A549 (cell line): ENCODE measurements at regions not wholly inside any gene's neighbourhood (a gene's known extent, or its start where the extent isn't known, plus 50 kb on each side); places are given as distances from the start of the nearest gene placed in this dataset.
A peak's percentile ranks its signal among the peaks of the same experiment; 100 is the strongest.

ENCODE experiments used
- ATAC-seq, 2 experiments: fragments of 200-7000 bp in 1 of 2; fragments of >200 bp in 1 of 2; cut with Nextera tagmentation in 1 of 2; cut with Tn5 transposase in 1 of 2; 3 replicates each; pipeline versions ENCODE4 v1.8.0 to v1.9.1; 2018 to 2020; ENCODE audit warnings: mild to moderate bottlenecking in 1 of 2, moderate library complexity in 1 of 2
- CTCF ChIA-PET: fragments of 300-600 bp; sonication (Branson Sonifier 250); formaldehyde crosslinking; extraction: SDS; loops from one replicate; lab custom pipeline; 2021; ENCODE audit warnings: antibody characterized with exemption, inconsistent platforms; lab: Yijun Ruan, JAX
- POLR2A ChIA-PET: fragments of 350-600 bp; formaldehyde crosslinking; extraction: SDS; loops from one replicate; lab custom pipeline; 2021; ENCODE audit warnings: antibody characterized with exemption, inconsistent platforms; lab: Yijun Ruan, JAX
- DNase-seq, 2 experiments: peaks; one replicate each; pipeline versions ENCODE4 v3.0.0 to v3.0.0-alpha.2; 2011 to 2016; ENCODE audit warnings: low read depth in 1 of 2, low spot score in 1 of 2
- FAIRE-seq: peaks from 2 replicates; lab custom pipeline; 2011; peaks lifted over from hg19 to GRCh38; lab: Jason Lieb, UNC
- H3K27ac ChIP-seq, 2 experiments: fragments of >200 bp; sonication (Bioruptor Twin); formaldehyde crosslinking; 3 replicates each; pipeline ENCODE4 v1.5.1; 2016 to 2017
- H3K4me1 ChIP-seq: fragments of >200 bp; sonication (Bioruptor Twin); formaldehyde crosslinking; 3 replicates; pipeline ENCODE4 v1.6.1; 2016
- H3K4me2 ChIP-seq: fragments of >200 bp; sonication (Bioruptor Twin); formaldehyde crosslinking; 3 replicates; pipeline ENCODE4 v1.6.1; 2016
- H3K4me3 ChIP-seq: fragments of >200 bp; sonication (Bioruptor Twin); formaldehyde crosslinking; 3 replicates; pipeline ENCODE4 v1.5.1; 2016
- H3K9me3 ChIP-seq: fragments of >200 bp; sonication (Bioruptor Twin); formaldehyde crosslinking; 3 replicates; pipeline ENCODE4 v1.6.1; 2016
- ATOH8 ChIP-seq: fragments of 250-450 bp; sonication (Bioruptor Pico); IDR thresholded peaks from 2 replicates; pipeline ENCODE4 v1.5.0; 2020; ENCODE audit warnings: low read depth, mild to moderate bottlenecking, moderate library complexity
- CEBPB ChIP-seq, 2 experiments: fragments of >200 bp in 1 of 2; sonication (Bioruptor Twin) in 1 of 2; formaldehyde crosslinking in 1 of 2; IDR thresholded peaks; 2 replicates each; pipeline ENCODE4 v1.6.1; 2012 to 2016
- CHD4 ChIP-seq: fragments of 200-600 bp; sonication (generic); IDR thresholded peaks from 2 replicates; pipeline ENCODE4 v1.6.1; 2016; ENCODE audit warnings: antibody characterized with exemption, mild to moderate bottlenecking, borderline replicate concordance
- CTCF ChIP-seq: fragments of >200 bp; sonication (Bioruptor Twin); formaldehyde crosslinking; IDR thresholded peaks from 3 replicates; pipeline ENCODE4 v1.5.1; 2016
- EP300 ChIP-seq, 2 experiments: fragments of >200 bp; sonication (Bioruptor Twin); formaldehyde crosslinking; IDR thresholded peaks; 2 replicates in 1 of 2; 3 replicates in 1 of 2; pipeline ENCODE4 v1.6.1; 2016 to 2017
- HOXA7 ChIP-seq: fragments of 250-450 bp; sonication (Bioruptor Pico); IDR thresholded peaks from 2 replicates; pipeline ENCODE4 v1.5.0; 2020; ENCODE audit warnings: mild to moderate bottlenecking, moderate library complexity
- HOXB5 ChIP-seq: fragments of 250-450 bp; sonication (Bioruptor Pico); IDR thresholded peaks from 2 replicates; pipeline ENCODE4 v1.5.0; 2020; ENCODE audit warnings: mild to moderate bottlenecking, moderate library complexity
- MAFK ChIP-seq: fragments of 450-650 bp; IDR thresholded peaks from 2 replicates; pipeline ENCODE4 v1.6.1; 2014; ENCODE audit not compliant: partially characterized antibody
- MYC ChIP-seq: IDR thresholded peaks from 2 replicates; pipeline ENCODE4 v1.6.1; 2012; ENCODE audit warnings: mild to moderate bottlenecking, inconsistent platforms, low read length, improper control_type of control experiment, borderline replicate concordance
- NFE2L2 ChIP-seq: fragments of 150-350 bp; conservative IDR thresholded peaks from 2 replicates; pipeline ENCODE4 v1.6.1; 2014; ENCODE audit warnings: low read length
- NPAS2 ChIP-seq: fragments of 250-450 bp; sonication (Bioruptor Pico); IDR thresholded peaks from 2 replicates; pipeline ENCODE4 v1.8.0; 2022; ENCODE audit warnings: mild to moderate bottlenecking, moderate library complexity, borderline replicate concordance
- PHF8 ChIP-seq: fragments of 200-600 bp; sonication (generic); IDR thresholded peaks from 2 replicates; pipeline ENCODE4 v1.6.1; 2016; ENCODE audit warnings: low read depth, mild to moderate bottlenecking, antibody characterized with exemption, moderate library complexity, borderline replicate concordance
- RCOR1 ChIP-seq: fragments of 150-350 bp; IDR thresholded peaks from 2 replicates; pipeline ENCODE4 v1.6.1; 2014; ENCODE audit warnings: antibody characterized with exemption, low read length, low read depth
- REST ChIP-seq: fragments of 200-600 bp; sonication (generic); IDR thresholded peaks from 2 replicates; pipeline ENCODE4 v1.6.1; 2016; ENCODE audit warnings: antibody characterized with exemption, mild to moderate bottlenecking, moderate library complexity
- RNF2 ChIP-seq: fragments of 200-600 bp; sonication (generic); IDR thresholded peaks from 2 replicates; pipeline ENCODE4 v1.6.1; 2016; ENCODE audit warnings: low read depth, mild to moderate bottlenecking, antibody characterized with exemption, moderate library complexity, borderline replicate concordance
- TFCP2L1 ChIP-seq: fragments of 250-450 bp; sonication (Bioruptor Pico); IDR thresholded peaks from 2 replicates; pipeline ENCODE4 v1.5.0; 2021; ENCODE audit warnings: mild to moderate bottlenecking
- ZFP36 ChIP-seq: fragments of 450-650 bp; IDR thresholded peaks from 2 replicates; pipeline ENCODE4 v1.6.1; 2014; ENCODE audit warnings: borderline replicate concordance; ENCODE audit not compliant: partially characterized antibody
- ZNF302 ChIP-seq: fragments of 250-450 bp; sonication (Bioruptor Pico); IDR thresholded peaks from 2 replicates; pipeline ENCODE4 v1.9.0; 2021; ENCODE audit warnings: inconsistent platforms, mild to moderate bottlenecking, moderate library complexity
- WGBS: methylation state at CpG from one replicate; pipeline ENCODE4 v1.1.6; 2017; ENCODE audit errors: missing lambda C conversion rate; 5-methylcytosine and 5-hydroxymethylcytosine counted together

GRCh38 chr14:56891226-56891625, 80.9 kb upstream of the OTX2 start:
- POLR2A ChIA-PET = no interaction called here
- H3K4me1 ChIP-seq = no peaks in the 10 kb centered on the region
- TF ChIP-seq TFCP2L1 (CRISPR knock-in tag) = no peak
- no peak for TF ChIP-seq PHF8
- TF ChIP-seq HOXA7 = no peak
- no peak for TF ChIP-seq NFE2L2
- TF ChIP-seq EP300 (IDR thresholded peaks at IDR 0.05) = no peak
- TF ChIP-seq MYC = no peak
- TF ChIP-seq, all 56 proteins: peak for 0
- Histone ChIP-seq H3K9me3 (no peaks in the 10 kb centered on the region), H3K27ac (no peak overlapping the region), H3K4me2 (no peak overlapping the region), H3K4me3 (no peak overlapping the region)
- CTCF ChIA-PET = no interaction called here
- DNase-seq (no peak), FAIRE-seq (no peak), ATAC-seq (no peak)

GRCh38 chr14:56889705-56890104, 79.4 kb upstream of the OTX2 start:
- ATAC-seq (no peak), DNase-seq (no peak)
- CTCF ChIA-PET = no interaction called here
- Histone ChIP-seq H3K4me1 (no peaks in the 10 kb centered on the region), H3K4me2 (no peak overlapping the region), H3K4me3 (no peak overlapping the region), H3K9me3 (no peaks in the 10 kb centered on the region)
- WGBS = 3% methylated on average over 2 of the region's 2 CpGs
- TF ChIP-seq MAFK = peak; percentile 88
- no peak for TF ChIP-seq CEBPB (IDR thresholded peaks at IDR 0.05)
- TF ChIP-seq, all 56 proteins: peak for 1
- H3K27ac ChIP-seq = no peak overlapping the region
- no peak for FAIRE-seq
- POLR2A ChIA-PET = no interaction called here

- FAIRE-seq = no peak
- no peak for ATAC-seq
Observed at GRCh38 chr14:56888274-56888673, 78.0 kb upstream of the OTX2 start.

More at GRCh38 chr14:56888274-56888673, 78.0 kb upstream of the OTX2 start:
- no peak for TF ChIP-seq ZFP36
- TF ChIP-seq NPAS2 (CRISPR knock-in tag) = no peak
- no peak for TF ChIP-seq CHD4
- TF ChIP-seq ZNF302 (CRISPR knock-in tag) = no peak
- no peak for TF ChIP-seq HOXB5
- no peak for TF ChIP-seq CTCF
- TF ChIP-seq RNF2 = no peak
- no peak for TF ChIP-seq NFE2L2
- TF ChIP-seq RCOR1 = no peak
- TF ChIP-seq REST = no peak
- TF ChIP-seq ATOH8 (CRISPR knock-in tag) = no peak
- no peak for TF ChIP-seq PHF8
- WGBS = 35% methylated on average over 3 of the region's 3 CpGs
- Histone ChIP-seq H3K4me2 (no peak overlapping the region), H3K4me1 (no peaks in the 10 kb centered on the region), H3K9me3 (no peaks in the 10 kb centered on the region), H3K4me3 (no peak overlapping the region), H3K27ac (no peak overlapping the region)
- no peak for DNase-seq
- POLR2A ChIA-PET = no interaction called here
- CTCF ChIA-PET = no interaction called here
